Gastroesophageal sphincter (tissue), 4 donors: ENCODE measurements at regions not wholly inside any gene's neighbourhood (a gene's known extent, or its start where the extent isn't known, plus 50 kb on each side); places are given as distances from the start of the nearest gene placed in this dataset.

Source experiments
- ATAC-seq: fragments of 150-250 bp; one replicate; pipeline ENCODE4 v1.9.1; 2016; ENCODE audit warnings: mild to moderate bottlenecking, moderate library complexity
- H3K27ac ChIP-seq, 4 donors: fragments of 200-600 bp; sonication (generic) in 3 of 4; 1 replicate in 3 of 4; 2 replicates in 1 of 4; pipeline ENCODE4 v1.5.1; 2016 to 2019
- H3K27me3 ChIP-seq: fragments of 200-600 bp; sonication (generic); one replicate; pipeline ENCODE4 v1.5.1; 2019
- H3K36me3 ChIP-seq, 2 donors: fragments of 200-600 bp; sonication (generic); one replicate each; pipeline ENCODE4 v1.5.1; 2019; ENCODE audit warnings: control low read depth in 1 of 2
- H3K4me1 ChIP-seq, 3 donors: fragments of 200-600 bp; sonication (generic); 1 replicate in 2 of 3; 2 replicates in 1 of 3; pipeline ENCODE4 v1.5.1; 2016 to 2019; ENCODE audit warnings: control low read depth in 2 of 3
- H3K4me3 ChIP-seq, 2 donors: fragments of 200-600 bp; sonication (generic); one replicate each; pipeline ENCODE4 v1.5.1; 2019; ENCODE audit warnings: mild to moderate bottlenecking in 1 of 2, moderate library complexity in 1 of 2
- H3K9me3 ChIP-seq, 3 donors: fragments of 200-600 bp; sonication (generic); one replicate each; pipeline ENCODE4 v1.5.1; 2017 to 2019; ENCODE audit warnings: control low read depth in 2 of 3
- CTCF ChIP-seq, 4 experiments: fragments of 200-600 bp in 2 of 4; fragments of 450-650 bp in 2 of 4; sonication (generic) in 1 of 4; IDR thresholded peaks; one replicate each; pipeline ENCODE4 v1.5.1; 2017 to 2019; ENCODE audit warnings: antibody characterized with exemption in 4 of 4, mild to moderate bottlenecking in 2 of 4, moderate library complexity in 2 of 4
- EP300 ChIP-seq: sonication (generic); formaldehyde crosslinking; IDR thresholded peaks from one replicate; pipeline ENCODE4 v1.6.1; 2017; ENCODE audit warnings: antibody characterized with exemption, mild to moderate bottlenecking
- POLR2A ChIP-seq, 2 donors: fragments of 450-650 bp; IDR thresholded peaks; one replicate each; pipeline ENCODE4 v1.6.1; 2017; ENCODE audit warnings: antibody characterized with exemption in 2 of 2, mild to moderate bottlenecking in 2 of 2, moderate library complexity in 1 of 2
- POLR2AphosphoS5 ChIP-seq: sonication (generic); formaldehyde crosslinking; IDR thresholded peaks from one replicate; pipeline ENCODE4 v1.6.1; 2017; ENCODE audit warnings: antibody characterized with exemption
- WGBS, 2 donors: methylation state at CpG; one replicate each; pipeline ENCODE4 v1.1.5; 2018; ENCODE audit warnings: low coverage in 1 of 2; 5-methylcytosine and 5-hydroxymethylcytosine counted together

GRCh38 chr11:69923641-69924307 lies 104.6 kb upstream of the FGF3 start:
- Histone ChIP-seq H3K27ac (peak overlapping the region in 2 of 4 donors; percentile 37 to 61), H3K36me3 (no peaks in the 10 kb centered on the region), H3K4me3 (no peak overlapping the region), H3K27me3 (peaks cover 72% of the 10 kb centered on the region), H3K4me1 (peaks cover 0 to 18% (median 0%) of the 10 kb centered on the region in 3 donors), H3K9me3 (no peaks in the 10 kb centered on the region)
- TF ChIP-seq EP300 (no peak), POLR2A (IDR thresholded peaks at IDR 0.05) (no peak), POLR2AphosphoS5 (no peak), CTCF (IDR thresholded peaks at IDR 0.05) (no peak)
- ATAC-seq = no peak
- 90 to 100% methylated on average over 2 to 4 of the region's 13 CpGs for WGBS, 2 donors

GRCh38 chr11:69924308-69925161 lies 105.3 kb upstream of the FGF3 start:
- WGBS, 2 donors = 80 to 83% methylated on average over 1 of the region's 2 CpGs
- Histone ChIP-seq H3K36me3 (no peaks in the 10 kb centered on the region), H3K4me3 (no peak overlapping the region), H3K4me1 (peaks cover 0 to 13% (median 0%) of the 10 kb centered on the region in 3 donors), H3K27ac (peak overlapping the region in 2 of 4 donors; percentile 37 to 61), H3K9me3 (peaks cover 0 to 6% (median 0%) of the 10 kb centered on the region in 3 donors), H3K27me3 (peaks cover 72% of the 10 kb centered on the region)
- TF ChIP-seq EP300 (no peak), CTCF (IDR thresholded peaks at IDR 0.05) (no peak), POLR2AphosphoS5 (no peak), POLR2A (IDR thresholded peaks at IDR 0.05) (no peak)
- no peak for ATAC-seq

- peak overlapping the region in 1 of 4 donors; percentile 46 for H3K27ac ChIP-seq
- WGBS, 2 donors = 10 to 11% methylated on average over 6 to 15 of the region's 22 CpGs
- TF ChIP-seq EP300 (no peak), POLR2AphosphoS5 (no peak), POLR2A (IDR thresholded peaks at IDR 0.05) (no peak), CTCF (IDR thresholded peaks at IDR 0.05) (no peak)
- H3K4me1 ChIP-seq = peaks cover 0 to 13% (median 0%) of the 10 kb centered on the region in 3 donors
- ATAC-seq = no peak
- H3K4me3 ChIP-seq = no peak overlapping the region
- H3K9me3 ChIP-seq = peaks cover 0 to 11% (median 0%) of the 10 kb centered on the region in 3 donors
- H3K27me3 ChIP-seq = peaks cover 77% of the 10 kb centered on the region
- no peaks in the 10 kb centered on the region for H3K36me3 ChIP-seq
Measured at GRCh38 chr11:69925366-69926196, 106.4 kb upstream of the FGF3 start.

GRCh38 chr11:69926376-69927050 lies 107.3 kb upstream of the FGF3 start:
- no peak overlapping the region for H3K4me3 ChIP-seq
- ATAC-seq = no peak
- WGBS, 2 donors = 34 to 57% methylated on average over 2 to 6 of the region's 15 CpGs
- no peak for TF ChIP-seq CTCF (IDR thresholded peaks at IDR 0.05)
- TF ChIP-seq POLR2A (IDR thresholded peaks at IDR 0.05) = no peak
- TF ChIP-seq EP300 = no peak
- TF ChIP-seq POLR2AphosphoS5 = no peak
- H3K36me3 ChIP-seq = no peaks in the 10 kb centered on the region
- H3K4me1 ChIP-seq = peaks cover 0 to 13% (median 0%) of the 10 kb centered on the region in 3 donors
- peak overlapping the region in 1 of 4 donors; percentile 46 for H3K27ac ChIP-seq
- H3K9me3 ChIP-seq = peaks cover 0 to 11% (median 0%) of the 10 kb centered on the region in 3 donors
- H3K27me3 ChIP-seq = peaks cover 85% of the 10 kb centered on the region
